C4-2B (cell line): ENCODE measurements at regions not wholly inside any gene's neighbourhood (a gene's known extent, or its start where the extent isn't known, plus 50 kb on each side); places are given as distances from the start of the nearest gene placed in this dataset.

Experiments
- CTCF ChIP-seq: fragments of 450-650 bp; conservative IDR thresholded peaks from 2 replicates; pipeline ENCODE4 v1.5.1; 2017; ENCODE audit warnings: mild to moderate bottlenecking
- ZFX ChIP-seq: fragments of 450-650 bp; IDR thresholded peaks from 2 replicates; pipeline ENCODE4 v1.6.1; 2017

- TF ChIP-seq CTCF: no peak
- TF ChIP-seq ZFX: no peak
Measured at GRCh38 chr11:111194860-111195568, 50.5 kb upstream of the POU2AF2 start.
